SK-N-SH (cell line): ENCODE measurements at regions not wholly inside any gene's neighbourhood (a gene's known extent, or its start where the extent isn't known, plus 50 kb on each side); places are given as distances from the start of the nearest gene placed in this dataset.

Source experiments
- CTCF ChIA-PET: fragments of 300-600, 350-600 bp; formaldehyde crosslinking; extraction: SDS; loops from one replicate; lab custom pipeline; 2021; lab: Yijun Ruan, JAX
- POLR2A ChIA-PET: fragments of 350-600 bp; sonication (Branson Sonifier 250); formaldehyde crosslinking; extraction: SDS; loops from one replicate; lab custom pipeline; 2020; ENCODE audit warnings: antibody characterized with exemption, inconsistent platforms; lab: Yijun Ruan, JAX
- DNase-seq: peaks from one replicate; pipeline ENCODE4 v3.0.0; 2012
- H2AFZ ChIP-seq: fragments of 200-600 bp; sonication (generic); 2 replicates; pipeline ENCODE4 v1.8.1; 2016; ENCODE audit warnings: antibody characterized with exemption, mild to moderate bottlenecking, low read depth
- H3F3A ChIP-seq: fragments of 200-600 bp; sonication (generic); replicated peaks from 2 replicates; pipeline ENCODE3; 2016; ENCODE audit warnings: antibody characterized with exemption, mild to moderate bottlenecking; ENCODE audit not compliant: insufficient read depth
- H3K27ac ChIP-seq, 2 experiments: fragments of 200-500 bp in 1 of 2; fragments of 200-600 bp in 1 of 2; sonication (Bioruptor generic) in 1 of 2; sonication (generic), shearing (Covaris generic) in 1 of 2; 2 replicates each; pipeline versions ENCODE4 v1.5.1 to v1.6.1; 2014 to 2016; ENCODE audit warnings: low read depth in 2 of 2, inconsistent platforms in 1 of 2, low read length in 1 of 2, mild to moderate bottlenecking in 1 of 2, mixed read lengths in 1 of 2
- H3K27me3 ChIP-seq: fragments of 200-600 bp; sonication (generic), shearing (Covaris generic); 2 replicates; pipeline ENCODE4 v1.6.1; 2016; ENCODE audit warnings: mixed run types; ENCODE audit not compliant: insufficient read depth
- H3K36me3 ChIP-seq, 2 experiments: fragments of 200-500 bp in 1 of 2; fragments of 200-600 bp in 1 of 2; sonication (Bioruptor generic) in 1 of 2; sonication (generic) in 1 of 2; replicated peaks in 1 of 2; 2 replicates each; pipeline versions ENCODE3 to v1.5.1; 2014 to 2016; ENCODE audit warnings: low read length in 1 of 2, mild to moderate bottlenecking in 1 of 2; ENCODE audit not compliant: insufficient read depth in 2 of 2, control insufficient read depth in 1 of 2
- H3K4me1 ChIP-seq, 2 experiments: fragments of 200-500 bp in 1 of 2; fragments of 200-600 bp in 1 of 2; sonication (Bioruptor generic) in 1 of 2; sonication (generic), shearing (Covaris generic) in 1 of 2; 2 replicates each; pipeline versions ENCODE4 v1.5.1 to v1.6.1; 2014 to 2016; ENCODE audit warnings: low read depth in 1 of 2, low read length in 1 of 2, mixed run types in 1 of 2; ENCODE audit not compliant: insufficient read depth in 2 of 2, control insufficient read depth in 1 of 2
- H3K4me2 ChIP-seq: fragments of 200-600 bp; sonication (generic), shearing (Covaris generic); 2 replicates; pipeline ENCODE4 v1.6.1; 2017; ENCODE audit warnings: mixed run types
- H3K4me3 ChIP-seq, 2 experiments: fragments of 200-500 bp in 1 of 2; fragments of 200-600 bp in 1 of 2; sonication (Bioruptor generic) in 1 of 2; sonication (generic), shearing (Covaris generic) in 1 of 2; 2 replicates each; pipeline versions ENCODE4 v1.5.1 to v1.8.1; 2014 to 2016; ENCODE audit warnings: low read depth in 2 of 2, inconsistent platforms in 1 of 2, low read length in 1 of 2, mild to moderate bottlenecking in 1 of 2, mixed read lengths in 1 of 2, moderate library complexity in 1 of 2
- H3K79me2 ChIP-seq: fragments of 200-600 bp; sonication (generic); 2 replicates; pipeline ENCODE4 v1.8.1; 2017; ENCODE audit warnings: mild to moderate bottlenecking; ENCODE audit not compliant: insufficient read depth
- H3K9ac ChIP-seq: fragments of 200-600 bp; sonication (generic); 2 replicates; pipeline ENCODE4 v1.6.1; 2017; ENCODE audit warnings: mixed run types
- H3K9me2 ChIP-seq: fragments of 200-600 bp; sonication (generic); 2 replicates; pipeline ENCODE4 v1.6.1; 2017; ENCODE audit warnings: mixed run types
- H3K9me3 ChIP-seq: fragments of 200-600 bp; sonication (generic); 2 replicates; pipeline ENCODE4 v1.6.1; 2017; ENCODE audit warnings: mixed run types, mild to moderate bottlenecking, moderate library complexity
- H4K20me1 ChIP-seq: fragments of 200-600 bp; sonication (generic); 2 replicates; pipeline ENCODE4 v1.6.1; 2017; ENCODE audit warnings: mild to moderate bottlenecking, mixed run types; ENCODE audit not compliant: insufficient read depth
- ELF1 ChIP-seq: IDR thresholded peaks from 2 replicates; pipeline ENCODE4 v1.4.0; 2012
- EP300 ChIP-seq, 2 experiments: IDR thresholded peaks; 2 replicates each; pipeline versions ENCODE4 v1.4.0 to v1.6.1; 2012; ENCODE audit warnings: borderline replicate concordance in 1 of 2, low read depth in 1 of 2, low read length in 1 of 2
- FOXJ3 ChIP-seq: sonication (generic); formaldehyde crosslinking; IDR thresholded peaks from 2 replicates; pipeline ENCODE4 v1.5.1; 2020; ENCODE audit warnings: mild to moderate bottlenecking, missing genetic modification reagents
- GABPA ChIP-seq: IDR thresholded peaks from 2 replicates; pipeline ENCODE4 v1.4.0; 2012; ENCODE audit warnings: low read depth, mild to moderate bottlenecking
- GATA2 ChIP-seq: sonication (generic); formaldehyde crosslinking; IDR thresholded peaks from 2 replicates; pipeline ENCODE4 v1.5.0; 2020; ENCODE audit warnings: mild to moderate bottlenecking, missing genetic modification reagents
- MEF2A ChIP-seq: IDR thresholded peaks from 2 replicates; pipeline ENCODE4 v1.4.0; 2012; ENCODE audit warnings: low read depth, borderline replicate concordance
- MXI1 ChIP-seq: IDR thresholded peaks from 2 replicates; pipeline ENCODE4 v1.6.1; 2012; ENCODE audit warnings: mild to moderate bottlenecking, low read depth, low read length, improper control_type of control experiment
- NFIC ChIP-seq: IDR thresholded peaks from 2 replicates; pipeline ENCODE4 v1.4.0; 2012; ENCODE audit warnings: borderline replicate concordance
- RAD21 ChIP-seq: IDR thresholded peaks from 2 replicates; pipeline ENCODE4 v1.6.1; 2012; ENCODE audit warnings: mild to moderate bottlenecking, low read length
- RCOR1 ChIP-seq: fragments of 150-350 bp; IDR thresholded peaks from 2 replicates; pipeline ENCODE4 v1.6.1; 2017; ENCODE audit warnings: antibody characterized with exemption, low read length
- RFX5 ChIP-seq: IDR thresholded peaks from 2 replicates; pipeline ENCODE4 v1.6.1; 2012; ENCODE audit warnings: mild to moderate bottlenecking, improper control_type of control experiment, low read length
- RXRA ChIP-seq: IDR thresholded peaks from 2 replicates; pipeline ENCODE4 v1.4.0; 2012; ENCODE audit warnings: low read depth, mild to moderate bottlenecking, borderline replicate concordance
- SIN3A ChIP-seq: IDR thresholded peaks from 2 replicates; pipeline ENCODE4 v1.6.1; 2012; ENCODE audit warnings: low read depth, mild to moderate bottlenecking, low read length, moderate library complexity, borderline replicate concordance
- TAF1 ChIP-seq: IDR thresholded peaks from 2 replicates; pipeline ENCODE4 v1.6.1; 2012; ENCODE audit warnings: low read depth, mild to moderate bottlenecking, low read length, moderate library complexity, borderline replicate concordance
- TEAD4 ChIP-seq: IDR thresholded peaks from 2 replicates; pipeline ENCODE4 v1.4.0; 2012; ENCODE audit warnings: mild to moderate bottlenecking, borderline replicate concordance; ENCODE audit not compliant: insufficient read depth
- USF1 ChIP-seq: IDR thresholded peaks from 2 replicates; pipeline ENCODE4 v1.4.0; 2012; ENCODE audit warnings: low read depth, borderline replicate concordance
- ZBTB33 ChIP-seq: IDR thresholded peaks from 2 replicates; pipeline ENCODE4 v1.4.0; 2012; ENCODE audit warnings: low read depth, borderline replicate concordance
- WGBS: methylation state at CpG from one replicate; pipeline ENCODE4 v1.1.6; 2017; ENCODE audit warnings: low lambda C conversion rate; 5-methylcytosine and 5-hydroxymethylcytosine counted together

GRCh38 chr17:13104576-13104975, 86.7 kb upstream of the ELAC2 start:
- 0% methylated on average over 3 of the region's 3 CpGs for WGBS
- H3K79me2 ChIP-seq, result no peaks in the 10 kb centered on the region
- H3F3A ChIP-seq, result no peaks in the 10 kb centered on the region
- ChIA-PET CTCF (interaction anchor here (0.9 to 4.1 kb wide), 3 partner anchors 10 to 74 kb away, joined by 3 to 11 read pairs (median 8); no protein-coding TSS in a partner anchor), POLR2A (no interaction called here)
- no peaks in the 10 kb centered on the region for H3K4me1 ChIP-seq
- H3K36me3 ChIP-seq, result no peaks in the 10 kb centered on the region
- TF ChIP-seq SIN3A, result no peak
- TF ChIP-seq EP300 (IDR thresholded peaks at IDR 0.05; ENCODE audit: borderline replicate concordance in 1 of 2, low read depth in 1 of 2, low read length in 1 of 2), result no peak
- TF ChIP-seq MEF2A, result no peak
- TF ChIP-seq TAF1, result no peak
- TF ChIP-seq ELF1, result no peak
- TF ChIP-seq GATA2 (CRISPR knock-in tag), result no peak
- no peak for TF ChIP-seq FOXJ3 (CRISPR knock-in tag)
- TF ChIP-seq RAD21, result no peak
- H4K20me1 ChIP-seq, result no peaks in the 10 kb centered on the region
- no peak overlapping the region for H3K4me2 ChIP-seq
- no peak overlapping the region for H3K9ac ChIP-seq
- DNase-seq, result no peak
- H3K27ac ChIP-seq, result no peak overlapping the region
- peaks cover 17% of the 10 kb centered on the region; the same call in 1 of the 2 replicates for H3K27me3 ChIP-seq
- no peaks in the 10 kb centered on the region for H3K9me3 ChIP-seq
- no peak overlapping the region for H2AFZ ChIP-seq
- no peak overlapping the region for H3K4me3 ChIP-seq
- no peaks in the 10 kb centered on the region for H3K9me2 ChIP-seq

GRCh38 chr17:13102477-13102876, 84.7 kb upstream of the ELAC2 start:
- no peak overlapping the region for H3K9ac ChIP-seq
- WGBS, result 4% methylated on average over 2 of the region's 2 CpGs
- no peak for DNase-seq
- H3K4me3 ChIP-seq, result no peak overlapping the region
- ChIA-PET POLR2A (no interaction called here), CTCF (no interaction called here)
- H3K79me2 ChIP-seq, result no peaks in the 10 kb centered on the region
- no peaks in the 10 kb centered on the region for H3K9me3 ChIP-seq
- no peaks in the 10 kb centered on the region for H4K20me1 ChIP-seq
- H3K4me2 ChIP-seq, result no peak overlapping the region
- no peaks in the 10 kb centered on the region for H3K9me2 ChIP-seq
- no peak overlapping the region for H2AFZ ChIP-seq
- H3K27ac ChIP-seq, result no peak overlapping the region
- no peaks in the 10 kb centered on the region for H3K4me1 ChIP-seq
- TF ChIP-seq RCOR1, result no peak
- TF ChIP-seq ZBTB33, result no peak
- TF ChIP-seq USF1, result no peak
- no peak for TF ChIP-seq TAF1
- no peak for TF ChIP-seq GABPA
- no peak for TF ChIP-seq MXI1
- no peak for TF ChIP-seq TEAD4
- TF ChIP-seq RXRA, result no peak
- no peak for TF ChIP-seq NFIC
- TF ChIP-seq SIN3A, result no peak
- no peak for TF ChIP-seq RFX5
- no peaks in the 10 kb centered on the region for H3K36me3 ChIP-seq
- peaks cover 24% of the 10 kb centered on the region; the same call in 1 of the 2 replicates for H3K27me3 ChIP-seq
- no peaks in the 10 kb centered on the region for H3F3A ChIP-seq
